Smooth muscle cell (in vitro differentiated cells): ENCODE measurements at regions not wholly inside any gene's neighbourhood (a gene's known extent, or its start where the extent isn't known, plus 50 kb on each side); places are given as distances from the start of the nearest gene placed in this dataset.
A peak's percentile ranks its signal among the peaks of the same experiment; 100 is the strongest.

Source experiments
- DNase-seq: peaks from one replicate; lab custom pipeline; 2025; ENCODE audit not compliant: unreplicated experiment; lab: John Stamatoyannopoulos, UW
- H2AFZ ChIP-seq: fragments of 200-600 bp; sonication (generic); 2 replicates; pipeline ENCODE4 v1.6.0; 2016; ENCODE audit warnings: antibody characterized with exemption, low read depth, mild to moderate bottlenecking
- H3F3A ChIP-seq: fragments of 200-600 bp; sonication (generic); 2 replicates; pipeline ENCODE4 v1.6.0; 2017; ENCODE audit warnings: antibody characterized with exemption, low read depth
- H3K27ac ChIP-seq: fragments of 200-600 bp; sonication (generic); 2 replicates; pipeline ENCODE4 v1.5.1; 2016; ENCODE audit warnings: low read depth, mild to moderate bottlenecking
- H3K27me3 ChIP-seq: fragments of 200-600 bp; sonication (generic); 2 replicates; pipeline ENCODE4 v1.6.1; 2016; ENCODE audit warnings: low read depth, mild to moderate bottlenecking
- H3K36me3 ChIP-seq: fragments of 200-600 bp; sonication (generic); 2 replicates; pipeline ENCODE4 v1.5.1; 2016; ENCODE audit warnings: low read depth
- H3K4me1 ChIP-seq: fragments of 200-600 bp; sonication (generic); 2 replicates; pipeline ENCODE4 v1.5.1; 2016; ENCODE audit warnings: low read depth
- H3K4me2 ChIP-seq: fragments of 200-600 bp; sonication (generic); 2 replicates; pipeline ENCODE4 v1.6.0; 2016; ENCODE audit warnings: mild to moderate bottlenecking
- H3K4me3 ChIP-seq: fragments of 200-600 bp; sonication (generic); 2 replicates; pipeline ENCODE4 v1.5.1; 2016; ENCODE audit warnings: mild to moderate bottlenecking
- H3K79me2 ChIP-seq: fragments of 200-600 bp; sonication (generic); 2 replicates; pipeline ENCODE4 v1.6.0; 2016; ENCODE audit warnings: low read depth, mild to moderate bottlenecking
- H3K9ac ChIP-seq: fragments of 200-600 bp; sonication (generic); 2 replicates; pipeline ENCODE4 v1.6.0; 2016; ENCODE audit warnings: low read depth
- H3K9me3 ChIP-seq: fragments of 200-600 bp; sonication (generic); replicated peaks from 2 replicates; pipeline ENCODE4 v1.5.1; 2016; ENCODE audit warnings: low read depth
- H4K20me1 ChIP-seq: fragments of 200-600 bp; sonication (generic); 2 replicates; pipeline ENCODE4 v1.6.0; 2016; ENCODE audit warnings: low read depth
- CTCF ChIP-seq: fragments of 200-600 bp; sonication (generic); IDR thresholded peaks from 2 replicates; pipeline ENCODE4 v1.5.1; 2017; ENCODE audit warnings: borderline replicate concordance, mild to moderate bottlenecking, antibody characterized with exemption; ENCODE audit not compliant: insufficient read depth, poor library complexity, severe bottlenecking
- WGBS: methylation state at CpG from one replicate; pipeline ENCODE4 v1.1.7; 2016; ENCODE audit warnings: low lambda C conversion rate; 5-methylcytosine and 5-hydroxymethylcytosine counted together

- no peak for TF ChIP-seq CTCF
- DNase-seq: no peak
- WGBS: 54% methylated on average over 8 of the region's 8 CpGs
- Histone ChIP-seq H3K4me3 (peak overlapping the region; percentile 7), H3K79me2 (peaks cover 29% of the 10 kb centered on the region), H3K4me1 (peaks cover 77% of the 10 kb centered on the region), H3F3A (peaks cover 23% of the 10 kb centered on the region), H3K36me3 (no peaks in the 10 kb centered on the region), H3K27me3 (no peaks in the 10 kb centered on the region), H2AFZ (no peak overlapping the region), H3K9me3 (no peaks in the 10 kb centered on the region), H3K9ac (no peak overlapping the region), H3K4me2 (peak overlapping the region; percentile 80), H3K27ac (peak overlapping the region; percentile 84), H4K20me1 (peaks cover 10% of the 10 kb centered on the region)
Observed at GRCh38 chr5:124655251-124655917, 91.1 kb downstream of the ZNF608 start.

- Histone ChIP-seq H3K9ac (no peak overlapping the region), H3K27me3 (no peaks in the 10 kb centered on the region), H3K79me2 (peaks cover 29% of the 10 kb centered on the region), H2AFZ (no peak overlapping the region), H4K20me1 (peaks cover 9% of the 10 kb centered on the region), H3K36me3 (no peaks in the 10 kb centered on the region), H3K9me3 (no peaks in the 10 kb centered on the region), H3K4me2 (no peak overlapping the region), H3K4me3 (no peak overlapping the region), H3F3A (peaks cover 25% of the 10 kb centered on the region), H3K27ac (no peak overlapping the region), H3K4me1 (peaks cover 77% of the 10 kb centered on the region)
- DNase-seq: no peak
- 91% methylated on average over 5 of the region's 5 CpGs for WGBS
- no peak for TF ChIP-seq CTCF
Observed at GRCh38 chr5:124654418-124654817, 92.0 kb downstream of the ZNF608 start.

GRCh38 chr5:124653666-124654065 lies 92.8 kb downstream of the ZNF608 start:
- peaks cover 76% of the 10 kb centered on the region for H3K4me1 ChIP-seq
- no peaks in the 10 kb centered on the region for H3K27me3 ChIP-seq
- no peak for DNase-seq
- peaks cover 24% of the 10 kb centered on the region for H3K79me2 ChIP-seq
- H4K20me1 ChIP-seq: peaks cover 9% of the 10 kb centered on the region
- H3K27ac ChIP-seq: no peak overlapping the region
- no peak overlapping the region for H3K4me2 ChIP-seq
- H3K36me3 ChIP-seq: no peaks in the 10 kb centered on the region
- TF ChIP-seq CTCF: no peak
- no peak overlapping the region for H3K4me3 ChIP-seq
- no peaks in the 10 kb centered on the region for H3K9me3 ChIP-seq
- H3K9ac ChIP-seq: no peak overlapping the region
- peaks cover 33% of the 10 kb centered on the region for H3F3A ChIP-seq
- WGBS: 98% methylated on average over 3 of the region's 3 CpGs
- H2AFZ ChIP-seq: no peak overlapping the region

- Histone ChIP-seq H3K4me1 (peaks cover 75% of the 10 kb centered on the region), H3F3A (peaks cover 33% of the 10 kb centered on the region), H3K79me2 (peaks cover 17% of the 10 kb centered on the region), H4K20me1 (peaks cover 9% of the 10 kb centered on the region), H3K36me3 (no peaks in the 10 kb centered on the region), H3K27me3 (no peaks in the 10 kb centered on the region), H3K4me3 (no peak overlapping the region), H3K9ac (no peak overlapping the region), H3K9me3 (no peaks in the 10 kb centered on the region), H2AFZ (no peak overlapping the region), H3K27ac (no peak overlapping the region), H3K4me2 (peak overlapping the region; percentile 91)
- WGBS: 86% methylated on average over 2 of the region's 2 CpGs
- no peak for TF ChIP-seq CTCF
- DNase-seq: no peak
Observed at GRCh38 chr5:124652892-124653441, 93.5 kb downstream of the ZNF608 start.
